ENCODE measurements at regions not wholly inside any gene's neighbourhood (a gene's known extent, or its start where the extent isn't known, plus 50 kb on each side); places are given as distances from the start of the nearest gene placed in this dataset.
"Not testable (repeated sequence)": the region's sequence is repeated elsewhere in the genome, so short reads cannot be mapped to it uniquely, and the experiment has no call there.

GRCh38 chr5:66438696-66439095 is 157.5 kb upstream of the MAST4 start:
- no peak overlapping the region for H3K4me3 Mint-ChIP-seq
- peaks cover 0 to 4% (median 3%) of the 10 kb centered on the region in 3 donors for H3K4me1 Mint-ChIP-seq
- no peaks in the 10 kb centered on the region for H3K27me3 Mint-ChIP-seq
- H3K27ac Mint-ChIP-seq: no peak overlapping the region
- H3K36me3 Mint-ChIP-seq: no peaks in the 10 kb centered on the region
- no peaks in the 10 kb centered on the region for H3K9me3 Mint-ChIP-seq

- no peaks in the 10 kb centered on the region for H3K36me3 Mint-ChIP-seq
- no peaks in the 10 kb centered on the region for H3K9me3 Mint-ChIP-seq
- no peaks in the 10 kb centered on the region for H3K27me3 Mint-ChIP-seq
- H3K27ac Mint-ChIP-seq: no peak overlapping the region
- H3K4me1 Mint-ChIP-seq: peaks cover 0 to 4% (median 3%) of the 10 kb centered on the region in 3 donors
- H3K4me3 Mint-ChIP-seq: no peak overlapping the region
Measured at GRCh38 chr5:66440202-66440680, 156.0 kb upstream of the MAST4 start.

- Mint-ChIP-seq H3K4me3 (no peak overlapping the region), H3K9me3 (no peaks in the 10 kb centered on the region), H3K4me1 (peaks cover 0 to 4% (median 3%) of the 10 kb centered on the region in 3 donors), H3K36me3 (no peaks in the 10 kb centered on the region), H3K27ac (no peak overlapping the region), H3K27me3 (no peaks in the 10 kb centered on the region)
Measured at GRCh38 chr5:66441351-66441750, 154.8 kb upstream of the MAST4 start.

GRCh38 chr5:66442951-66443445 is 153.2 kb upstream of the MAST4 start:
- no peak overlapping the region for H3K4me3 Mint-ChIP-seq
- no peaks in the 10 kb centered on the region for H3K27me3 Mint-ChIP-seq
- no peak overlapping the region for H3K27ac Mint-ChIP-seq
- peaks cover 0 to 4% (median 3%) of the 10 kb centered on the region in 3 donors for H3K4me1 Mint-ChIP-seq
- peaks cover 0 to 4% (median 3%) of the 10 kb centered on the region in 3 donors for H3K9me3 Mint-ChIP-seq
- peaks cover 3% of the 10 kb centered on the region for H3K36me3 Mint-ChIP-seq

GRCh38 chr5:66443462-66444130 is 152.6 kb upstream of the MAST4 start:
- H3K36me3 Mint-ChIP-seq: peaks cover 3% of the 10 kb centered on the region
- peaks cover 0 to 6% (median 3%) of the 10 kb centered on the region in 3 donors for H3K9me3 Mint-ChIP-seq
- peaks cover 0 to 4% (median 3%) of the 10 kb centered on the region in 3 donors for H3K4me1 Mint-ChIP-seq
- H3K27me3 Mint-ChIP-seq: no peaks in the 10 kb centered on the region
- no peak overlapping the region for H3K27ac Mint-ChIP-seq
- no peak overlapping the region for H3K4me3 Mint-ChIP-seq

GRCh38 chr5:66448070-66448469 is 148.1 kb upstream of the MAST4 start:
- not testable (repeated sequence) for H3K9me3 Mint-ChIP-seq, H3K4me1 Mint-ChIP-seq, H3K36me3 Mint-ChIP-seq, H3K27me3 Mint-ChIP-seq, H3K4me3 Mint-ChIP-seq, H3K27ac Mint-ChIP-seq

GRCh38 chr5:66450237-66450636 is 146.0 kb upstream of the MAST4 start:
- peaks cover 4 to 12% (median 8%) of the 10 kb centered on the region in 3 donors for H3K9me3 Mint-ChIP-seq
- peak overlapping the region in 1 of 3 donors; percentile 62 for H3K27ac Mint-ChIP-seq

GRCh38 chr5:66450988-66451387 is 145.2 kb upstream of the MAST4 start:
- Mint-ChIP-seq H3K27me3 (peaks cover 3% of the 10 kb centered on the region), H3K27ac (peak overlapping the region in 1 of 3 donors; percentile 21), H3K9me3 (peaks cover 4 to 12% (median 8%) of the 10 kb centered on the region in 3 donors), H3K36me3 (peaks cover 3% of the 10 kb centered on the region), H3K4me3 (no peak overlapping the region), H3K4me1 (peaks cover 0 to 4% (median 0%) of the 10 kb centered on the region in 3 donors)

More at GRCh38 chr5:66450237-66450636, 146.0 kb upstream of the MAST4 start:
- Mint-ChIP-seq H3K4me3 (no peak overlapping the region), H3K36me3 (peaks cover 3% of the 10 kb centered on the region), H3K27me3 (peaks cover 3% of the 10 kb centered on the region), H3K4me1 (peaks cover 0 to 4% (median 0%) of the 10 kb centered on the region in 3 donors)

- Mint-ChIP-seq H3K27me3 (peaks cover 3% of the 10 kb centered on the region), H3K9me3 (peaks cover 4 to 10% (median 8%) of the 10 kb centered on the region in 3 donors), H3K4me1 (peaks cover 0 to 7% (median 3%) of the 10 kb centered on the region in 3 donors), H3K27ac (no peak overlapping the region), H3K36me3 (peaks cover 2% of the 10 kb centered on the region), H3K4me3 (no peak overlapping the region)
Measured at GRCh38 chr5:66452109-66452508, 144.1 kb upstream of the MAST4 start.

GRCh38 chr5:66454186-66455078 is 141.8 kb upstream of the MAST4 start:
- H3K27ac Mint-ChIP-seq: no peak overlapping the region
- peaks cover 6% of the 10 kb centered on the region for H3K27me3 Mint-ChIP-seq
- no peak overlapping the region for H3K4me3 Mint-ChIP-seq
- H3K4me1 Mint-ChIP-seq: peaks cover 0 to 9% (median 5%) of the 10 kb centered on the region in 3 donors
- no peaks in the 10 kb centered on the region for H3K36me3 Mint-ChIP-seq
- H3K9me3 Mint-ChIP-seq: peaks cover 3 to 4% (median 4%) of the 10 kb centered on the region in 3 donors

- H3K27ac Mint-ChIP-seq: no peak overlapping the region
- no peaks in the 10 kb centered on the region for H3K36me3 Mint-ChIP-seq
- H3K4me3 Mint-ChIP-seq: no peak overlapping the region
- H3K27me3 Mint-ChIP-seq: peaks cover 3% of the 10 kb centered on the region
- H3K9me3 Mint-ChIP-seq: peaks cover 0 to 3% (median 0%) of the 10 kb centered on the region in 3 donors
- H3K4me1 Mint-ChIP-seq: peaks cover 0 to 8% (median 5%) of the 10 kb centered on the region in 3 donors
Measured at GRCh38 chr5:66459728-66460127, 136.5 kb upstream of the MAST4 start.

- Mint-ChIP-seq H3K9me3 (peaks cover 3 to 6% (median 4%) of the 10 kb centered on the region in 3 donors), H3K36me3 (no peaks in the 10 kb centered on the region), H3K4me1 (peaks cover 7 to 14% (median 13%) of the 10 kb centered on the region in 3 donors), H3K4me3 (no peak overlapping the region), H3K27me3 (no peaks in the 10 kb centered on the region), H3K27ac (no peak overlapping the region)
Measured at GRCh38 chr5:66467564-66467963, 128.6 kb upstream of the MAST4 start.

- Mint-ChIP-seq H3K27ac (no peak overlapping the region), H3K4me3 (no peak overlapping the region), H3K9me3 (peaks cover 0 to 6% (median 4%) of the 10 kb centered on the region in 3 donors), H3K36me3 (peaks cover 3% of the 10 kb centered on the region), H3K27me3 (no peaks in the 10 kb centered on the region), H3K4me1 (peaks cover 9 to 18% (median 17%) of the 10 kb centered on the region in 3 donors)
Measured at GRCh38 chr5:66469684-66470083, 126.5 kb upstream of the MAST4 start.

- Mint-ChIP-seq H3K27ac (peak overlapping the region in 2 of 3 donors; percentile 7 to 46), H3K27me3 (no peaks in the 10 kb centered on the region), H3K4me3 (peak overlapping the region in 1 of 4 donors; percentile 19), H3K4me1 (peaks cover 9 to 23% (median 18%) of the 10 kb centered on the region in 3 donors), H3K9me3 (peaks cover 0 to 6% (median 0%) of the 10 kb centered on the region in 3 donors), H3K36me3 (peaks cover 3% of the 10 kb centered on the region)
Measured at GRCh38 chr5:66472010-66472409, 124.2 kb upstream of the MAST4 start.

GRCh38 chr5:66475731-66476130 is 120.5 kb upstream of the MAST4 start:
- peaks cover 9 to 23% (median 18%) of the 10 kb centered on the region in 3 donors for H3K4me1 Mint-ChIP-seq
- peaks cover 3% of the 10 kb centered on the region for H3K36me3 Mint-ChIP-seq
- H3K27me3 Mint-ChIP-seq: no peaks in the 10 kb centered on the region
- peaks cover 0 to 1% (median 0%) of the 10 kb centered on the region in 3 donors for H3K9me3 Mint-ChIP-seq
- no peak overlapping the region for H3K4me3 Mint-ChIP-seq
- H3K27ac Mint-ChIP-seq: peak overlapping the region in 2 of 3 donors; percentile 6 to 20

Measured in IgD-negative memory B cell (primary cell).